GM12872 (cell line): ENCODE measurements at regions not wholly inside any gene's neighbourhood (a gene's known extent, or its start where the extent isn't known, plus 50 kb on each side); places are given as distances from the start of the nearest gene placed in this dataset.
A peak's percentile ranks its signal among the peaks of the same experiment; 100 is the strongest.

Experiments used
- TF ChIP-seq, protein P1 (sequence below): IDR thresholded peaks from 3 replicates; pipeline ENCODE4 v1.5.1; 2011; ENCODE audit warnings: low read depth, mild to moderate bottlenecking, low read length, moderate library complexity; ENCODE audit not compliant: insufficient read depth

GRCh38 chr16:50899951-50900350 is 158.1 kb downstream of the CYLD start:
- TF ChIP-seq, protein P1, sequence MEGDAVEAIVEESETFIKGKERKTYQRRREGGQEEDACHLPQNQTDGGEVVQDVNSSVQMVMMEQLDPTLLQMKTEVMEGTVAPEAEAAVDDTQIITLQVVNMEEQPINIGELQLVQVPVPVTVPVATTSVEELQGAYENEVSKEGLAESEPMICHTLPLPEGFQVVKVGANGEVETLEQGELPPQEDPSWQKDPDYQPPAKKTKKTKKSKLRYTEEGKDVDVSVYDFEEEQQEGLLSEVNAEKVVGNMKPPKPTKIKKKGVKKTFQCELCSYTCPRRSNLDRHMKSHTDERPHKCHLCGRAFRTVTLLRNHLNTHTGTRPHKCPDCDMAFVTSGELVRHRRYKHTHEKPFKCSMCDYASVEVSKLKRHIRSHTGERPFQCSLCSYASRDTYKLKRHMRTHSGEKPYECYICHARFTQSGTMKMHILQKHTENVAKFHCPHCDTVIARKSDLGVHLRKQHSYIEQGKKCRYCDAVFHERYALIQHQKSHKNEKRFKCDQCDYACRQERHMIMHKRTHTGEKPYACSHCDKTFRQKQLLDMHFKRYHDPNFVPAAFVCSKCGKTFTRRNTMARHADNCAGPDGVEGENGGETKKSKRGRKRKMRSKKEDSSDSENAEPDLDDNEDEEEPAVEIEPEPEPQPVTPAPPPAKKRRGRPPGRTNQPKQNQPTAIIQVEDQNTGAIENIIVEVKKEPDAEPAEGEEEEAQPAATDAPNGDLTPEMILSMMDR: no peak

GRCh38 chr16:50889746-50890145 is 147.9 kb downstream of the CYLD start:
- TF ChIP-seq, protein P1: no peak

- TF ChIP-seq, protein P1: no peak
These were observed 147.4 kb downstream of the CYLD start for GRCh38 chr16:50889276-50889675.

- TF ChIP-seq, protein P1: no peak
These were observed 146.8 kb downstream of the CYLD start for GRCh38 chr16:50888486-50889261.

DNA sequence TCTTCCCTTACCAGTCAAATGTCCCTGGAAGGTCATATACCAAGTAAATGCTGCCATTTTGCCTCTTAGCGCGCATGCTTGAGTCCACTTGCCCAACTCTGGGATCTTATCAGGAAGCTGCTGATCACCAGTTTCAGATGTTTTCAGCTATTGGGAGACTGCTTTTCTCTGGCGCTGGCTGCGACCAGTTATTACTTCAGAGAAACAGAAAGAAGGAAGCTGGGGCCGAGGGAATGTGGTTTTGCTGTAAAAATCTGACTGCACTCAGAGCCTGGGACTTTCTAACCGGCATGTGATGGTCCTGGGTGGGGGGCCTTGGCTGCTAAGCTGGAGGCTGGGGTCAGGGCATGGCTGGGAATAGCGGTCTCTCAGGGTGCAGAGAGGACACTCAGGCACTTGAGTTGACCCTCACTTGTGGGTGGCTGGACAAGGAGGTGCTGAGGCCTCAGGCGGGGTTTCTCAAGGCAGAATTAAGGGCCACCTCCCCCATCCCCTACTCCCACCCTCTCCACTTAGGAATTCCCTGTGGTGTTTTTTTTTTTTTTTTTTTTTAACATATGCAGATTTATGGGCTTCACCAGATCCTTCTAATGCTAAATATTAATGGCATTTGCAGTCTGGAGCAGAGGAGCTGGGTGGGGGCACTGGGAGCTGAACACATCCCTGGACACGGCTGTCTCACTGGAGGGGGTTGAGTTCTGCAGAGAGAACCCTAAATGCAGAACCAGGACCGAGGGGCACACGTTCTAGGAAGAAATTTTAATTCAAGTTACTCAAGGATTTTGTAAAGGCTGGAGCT is 145.8 kb downstream of the CYLD start:
- TF ChIP-seq, protein P1: no peak

DNA sequence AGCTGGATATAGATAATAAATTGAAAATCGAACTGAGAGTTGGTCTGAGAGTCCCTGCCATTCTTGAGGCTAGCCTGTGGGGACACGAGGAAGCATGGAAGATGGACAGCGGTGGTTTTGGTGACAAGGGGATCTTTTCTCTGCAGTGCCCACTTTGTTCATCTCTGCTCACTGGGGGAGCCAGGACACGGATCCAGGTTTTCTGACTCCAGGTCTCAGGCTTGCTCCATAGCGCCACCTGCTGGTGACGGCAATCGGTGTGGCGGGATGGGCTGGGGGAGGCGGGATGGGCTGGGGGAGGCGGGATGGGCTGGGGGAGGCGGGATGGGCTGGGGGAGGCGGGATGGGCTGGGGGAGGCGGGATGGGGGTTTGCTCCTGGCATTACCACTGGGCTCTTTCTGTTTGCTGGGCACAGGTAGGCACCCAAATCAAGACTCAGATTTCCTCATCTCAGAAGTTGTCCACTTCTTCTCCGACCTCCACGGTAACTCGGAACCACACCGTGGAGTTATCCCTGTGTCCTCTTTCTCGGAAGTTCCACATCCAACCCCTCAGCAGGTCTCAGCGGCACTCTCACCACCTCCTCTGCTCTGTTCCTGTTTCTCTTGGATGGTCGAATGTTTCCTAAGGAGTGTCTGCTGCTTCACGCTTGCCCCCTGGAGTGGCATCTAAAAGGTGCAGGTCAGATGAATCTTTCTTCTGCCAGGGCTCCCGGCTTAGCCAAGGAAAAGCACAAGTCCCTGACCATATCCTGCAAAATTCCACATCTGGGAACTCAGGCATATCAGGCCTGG is 142.4 kb downstream of the CYLD start:
- TF ChIP-seq, protein P1: peak; percentile 71

GRCh38 chr16:50881956-50882355 is 140.1 kb downstream of the CYLD start:
- TF ChIP-seq, protein P1: no peak
